ENCODE measurements at regions not wholly inside any gene's neighbourhood (a gene's known extent, or its start where the extent isn't known, plus 50 kb on each side); places are given as distances from the start of the nearest gene placed in this dataset.

- Histone ChIP-seq H4K20me1 (replicated peaks; ENCODE audit: control insufficient read depth, insufficient read depth, low read length) (no peaks in the 10 kb centered on the region), H3K27me3 (ENCODE audit: control insufficient read depth in 2 of 2, insufficient read depth in 2 of 2, low read length in 2 of 2) (no peaks in the 10 kb centered on the region), H3K9me1 (ENCODE audit: control insufficient read depth, insufficient read depth, low read length) (no peaks in the 10 kb centered on the region), H3K9ac (ENCODE audit: insufficient read depth in 1 of 2, low read depth in 2 of 2, low read length in 2 of 2) (no peak overlapping the region), H2AFZ (ENCODE audit: low read depth, low read length) (no peak overlapping the region), H3K79me2 (ENCODE audit: control insufficient read depth, insufficient read depth, low read length) (no peaks in the 10 kb centered on the region), H3K9me3 (replicated peaks; ENCODE audit: control insufficient read depth, insufficient read depth, low read depth, low read length) (no peaks in the 10 kb centered on the region), H3K27ac (ENCODE audit: extremely low read depth, low read depth, low read length) (no peak overlapping the region), H3K4me1 (replicated peaks in 1 of 2; ENCODE audit: control insufficient read depth in 2 of 2, insufficient read depth in 2 of 2, low read length in 2 of 2) (no peaks in the 10 kb centered on the region), H3K4me3 (no peak overlapping the region), H3K4me2 (ENCODE audit: insufficient read depth, low read length) (no peak overlapping the region), H3K36me3 (ENCODE audit: control insufficient read depth, insufficient read depth, low read length) (no peaks in the 10 kb centered on the region)
- DNase-seq (ENCODE audit: extremely low read depth in 1 of 4, low spot score in 3 of 4): no peak
- WGBS (ENCODE audit: insufficient coverage, low coverage, missing lambda C conversion rate): 0% methylated on average over 1 of the region's 1 CpG
- in situ Hi-C loops (cut with MboI) (no loop called here), intact Hi-C loops (cut with micrococcal nuclease) (no loop called here)
- FAIRE-seq: no peak
- ChIA-PET CTCF (ENCODE audit: low intra/inter-chr PET ratio) (no interaction called here), POLR2A (no interaction called here)
- TF ChIP-seq FOXJ3 (CRISPR knock-in tag; IDR thresholded peaks at IDR 0.05) (no peak), ILK (tag; IDR thresholded peaks at IDR 0.05; ENCODE audit: borderline replicate concordance, low read depth) (no peak), PTRF (tag; IDR thresholded peaks at IDR 0.05) (no peak), ZNF324 (CRISPR knock-in tag; IDR thresholded peaks at IDR 0.05) (no peak), NR2C2 (CRISPR knock-in tag; IDR thresholded peaks at IDR 0.05) (no peak), NR2C2 (tag; IDR thresholded peaks at IDR 0.05) (no peak), ASH1L (IDR thresholded peaks at IDR 0.05; ENCODE audit: borderline replicate concordance, low read depth, partially characterized antibody) (no peak), ZBTB43 (CRISPR knock-in tag; IDR thresholded peaks at IDR 0.05) (no peak), KDM4B (IDR thresholded peaks at IDR 0.05; ENCODE audit: borderline replicate concordance in 2 of 2, low read depth in 1 of 2) (no peak), PML (IDR thresholded peaks at IDR 0.05; ENCODE audit: low read length) (no peak), FUS (optimal IDR thresholded peaks at IDR 0.05; ENCODE audit: low read depth, low read length) (no peak), ZNF3 (CRISPR knock-in tag; IDR thresholded peaks at IDR 0.05) (no peak), ZNF197 (CRISPR knock-in tag; IDR thresholded peaks at IDR 0.05; ENCODE audit: low read depth) (no peak), ZKSCAN1 (IDR thresholded peaks at IDR 0.05; ENCODE audit: low read depth, low read length) (no peak), FOXP1 (CRISPR knock-in tag; IDR thresholded peaks at IDR 0.05) (no peak), RCOR1 (IDR thresholded peaks at IDR 0.05; ENCODE audit: borderline replicate concordance in 1 of 2, low read depth in 2 of 2, low read length in 2 of 2) (no peak)
- no TSS peak for BruUV-seq (replicated peaks)
- ATAC-seq: no peak
These were observed 481.2 kb upstream of the DIPK2B start for GRCh38 chrX:45681891-45682290.
